ENCODE measurements at regions not wholly inside any gene's neighbourhood (a gene's known extent, or its start where the extent isn't known, plus 50 kb on each side); places are given as distances from the start of the nearest gene placed in this dataset.
A peak's percentile ranks its signal among the peaks of the same experiment; 100 is the strongest.

- no peaks in the 10 kb centered on the region for H3K36me3 ChIP-seq (ENCODE audit: control insufficient read depth in 2 of 2, insufficient read depth in 1 of 2, low read length in 2 of 2)
- no peaks in the 10 kb centered on the region for H3K9me3 ChIP-seq (ENCODE audit: control insufficient read depth, insufficient read depth, low read depth, low read length)
- no peak overlapping the region for H3K4me3 ChIP-seq (ENCODE audit: low read depth, low read length)
- CTCF ChIA-PET, result interaction anchor here (1.0 kb wide), 1 partner anchor 43 kb away, joined by 3 read pairs; no protein-coding TSS in a partner anchor
- TF ChIP-seq ZNF747 (tag by site-specific recombination; IDR thresholded peaks at IDR 0.05) (no peak), ZNF341 (tag by site-specific recombination; IDR thresholded peaks at IDR 0.05; ENCODE audit: low read depth) (no peak), KLF8 (tag by site-specific recombination; IDR thresholded peaks at IDR 0.05) (no peak), ZNF654 (tag by site-specific recombination; IDR thresholded peaks at IDR 0.05; ENCODE audit: low read depth) (no peak), ZNF138 (tag by site-specific recombination; IDR thresholded peaks at IDR 0.05; ENCODE audit: borderline replicate concordance) (no peak), ZNF174 (tag by site-specific recombination; IDR thresholded peaks at IDR 0.05) (no peak), ZNF600 (tag by site-specific recombination; IDR thresholded peaks at IDR 0.05) (no peak), ZBTB1 (tag by site-specific recombination; IDR thresholded peaks at IDR 0.05) (no peak), ZNF677 (tag by site-specific recombination; IDR thresholded peaks at IDR 0.05) (no peak), ZNF660 (tag by site-specific recombination; IDR thresholded peaks at IDR 0.05) (no peak)
- POLR2A ChIA-PET, result no interaction called here
- no peak overlapping the region for H3K27ac ChIP-seq (ENCODE audit: extremely low read depth, low read depth, low read length)
- H3K4me1 ChIP-seq (ENCODE audit: control insufficient read depth, insufficient read depth, low read length), result no peaks in the 10 kb centered on the region
These were observed 153.3 kb upstream of the TBL1X start for GRCh38 chrX:9311421-9312160.

DNA sequence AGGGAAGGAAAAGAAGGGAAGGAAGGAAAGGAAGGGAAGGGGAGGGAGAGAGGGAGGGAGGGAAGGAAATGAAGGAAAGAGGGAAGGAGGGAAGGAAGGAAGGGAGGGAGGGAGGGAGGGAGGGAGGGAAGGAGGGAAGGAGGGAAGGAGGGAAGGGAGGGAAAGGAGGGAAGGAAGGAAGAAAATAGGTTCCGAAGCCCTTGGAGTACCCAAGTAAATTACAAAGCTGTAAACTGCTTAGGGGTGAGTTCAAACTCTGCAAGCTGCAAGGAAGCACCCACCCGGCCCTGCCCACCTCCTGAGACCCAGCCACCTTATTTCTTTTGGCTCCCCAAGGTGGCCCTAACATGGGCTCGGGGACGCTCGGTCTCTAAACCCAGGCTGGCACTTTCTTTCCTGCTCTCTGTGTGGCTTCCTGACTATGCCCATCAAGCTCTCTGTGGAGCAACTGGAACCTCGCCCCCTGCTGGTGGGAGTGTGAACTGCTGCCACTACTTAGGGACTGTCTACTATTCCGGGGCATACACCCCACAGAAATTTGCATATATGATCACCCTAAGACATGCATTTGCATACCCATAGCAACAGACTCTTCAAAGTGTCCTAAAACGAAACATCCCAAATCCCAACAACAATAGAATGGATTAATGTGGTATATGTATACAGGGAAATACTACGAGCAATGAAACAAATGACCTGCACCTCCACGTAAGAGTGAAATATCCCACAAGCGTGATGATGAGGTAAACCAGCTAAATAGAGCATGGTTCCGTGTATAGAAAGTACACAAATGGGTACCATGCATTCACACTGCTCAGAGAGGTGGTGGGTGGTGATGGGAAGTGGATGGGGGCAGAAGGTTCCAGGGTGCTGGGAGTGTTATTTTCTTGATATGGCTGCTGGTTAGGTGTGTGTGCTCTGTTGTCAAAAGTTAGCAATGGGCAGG is 151.7 kb upstream of the TBL1X start:
- Histone ChIP-seq H3K4me1 (ENCODE audit: control insufficient read depth, insufficient read depth, low read length) (no peaks in the 10 kb centered on the region), H3K9me3 (ENCODE audit: control insufficient read depth, insufficient read depth, low read depth, low read length) (no peaks in the 10 kb centered on the region), H3K36me3 (ENCODE audit: control insufficient read depth in 2 of 2, insufficient read depth in 1 of 2, low read length in 2 of 2) (no peaks in the 10 kb centered on the region), H3K4me3 (ENCODE audit: low read depth, low read length) (no peak overlapping the region), H3K27ac (ENCODE audit: extremely low read depth, low read depth, low read length) (no peak overlapping the region)
- POLR2A ChIA-PET, result interaction anchor here (0.8 kb wide), 1 partner anchor 63 kb away, joined by 3 read pairs; no protein-coding TSS in a partner anchor
- CTCF ChIA-PET, result interaction anchor here (0.6 to 1.5 kb wide), 9 partner anchors 8 to 111 kb away, joined by 3 to 5 read pairs (median 3); no protein-coding TSS in a partner anchor
- TF ChIP-seq ZBTB48 (tag by site-specific recombination; IDR thresholded peaks at IDR 0.05), result 0 out of 2 replicates have a peak, but pooled peaks have one; percentile 24
- no peak for TF ChIP-seq ZNF157 (tag by site-specific recombination; IDR thresholded peaks at IDR 0.05)

DNA sequence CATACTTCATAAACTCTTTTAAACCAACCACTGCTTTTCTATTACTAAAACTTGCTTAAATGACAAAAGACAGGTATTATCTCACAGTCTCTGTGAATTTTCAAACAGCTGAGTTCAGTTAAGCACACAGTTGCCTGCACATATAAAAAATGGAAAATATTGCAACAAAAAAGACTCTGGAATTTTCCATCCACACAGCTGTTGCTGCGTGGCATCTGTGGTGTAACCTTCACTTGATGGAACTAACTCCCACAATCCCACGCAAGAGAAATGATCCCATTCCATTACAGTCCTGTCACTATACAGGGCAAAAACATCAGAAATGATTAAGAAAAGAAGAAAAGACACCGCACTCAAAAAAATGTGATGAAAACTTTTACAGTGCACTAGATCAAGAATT is 149.8 kb upstream of the TBL1X start:
- no peaks in the 10 kb centered on the region for H3K4me1 ChIP-seq (ENCODE audit: control insufficient read depth, insufficient read depth, low read length)
- H3K9me3 ChIP-seq (ENCODE audit: control insufficient read depth, insufficient read depth, low read depth, low read length), result no peaks in the 10 kb centered on the region
- H3K4me3 ChIP-seq (ENCODE audit: low read depth, low read length), result no peak overlapping the region
- POLR2A ChIA-PET, result no interaction called here
- no peak overlapping the region for H3K27ac ChIP-seq (ENCODE audit: extremely low read depth, low read depth, low read length)
- TF ChIP-seq ZNF26 (tag by site-specific recombination; IDR thresholded peaks at IDR 0.05) (no peak), RBAK (tag by site-specific recombination; IDR thresholded peaks at IDR 0.05) (no peak), ZBTB1 (tag by site-specific recombination; IDR thresholded peaks at IDR 0.05) (no peak), ZNF621 (tag by site-specific recombination; IDR thresholded peaks at IDR 0.05) (no peak), ZNF791 (tag by site-specific recombination; IDR thresholded peaks at IDR 0.05) (no peak), ZNF138 (tag by site-specific recombination; IDR thresholded peaks at IDR 0.05; ENCODE audit: borderline replicate concordance) (no peak), ZSCAN16 (tag by site-specific recombination; IDR thresholded peaks at IDR 0.05) (no peak), ZNF677 (tag by site-specific recombination; IDR thresholded peaks at IDR 0.05) (no peak), ZNF350 (tag by site-specific recombination; IDR thresholded peaks at IDR 0.05) (no peak), ZNF529 (tag by site-specific recombination; IDR thresholded peaks at IDR 0.05; ENCODE audit: insufficient replicate concordance) (no peak)
- TF ChIP-seq, protein P1, sequence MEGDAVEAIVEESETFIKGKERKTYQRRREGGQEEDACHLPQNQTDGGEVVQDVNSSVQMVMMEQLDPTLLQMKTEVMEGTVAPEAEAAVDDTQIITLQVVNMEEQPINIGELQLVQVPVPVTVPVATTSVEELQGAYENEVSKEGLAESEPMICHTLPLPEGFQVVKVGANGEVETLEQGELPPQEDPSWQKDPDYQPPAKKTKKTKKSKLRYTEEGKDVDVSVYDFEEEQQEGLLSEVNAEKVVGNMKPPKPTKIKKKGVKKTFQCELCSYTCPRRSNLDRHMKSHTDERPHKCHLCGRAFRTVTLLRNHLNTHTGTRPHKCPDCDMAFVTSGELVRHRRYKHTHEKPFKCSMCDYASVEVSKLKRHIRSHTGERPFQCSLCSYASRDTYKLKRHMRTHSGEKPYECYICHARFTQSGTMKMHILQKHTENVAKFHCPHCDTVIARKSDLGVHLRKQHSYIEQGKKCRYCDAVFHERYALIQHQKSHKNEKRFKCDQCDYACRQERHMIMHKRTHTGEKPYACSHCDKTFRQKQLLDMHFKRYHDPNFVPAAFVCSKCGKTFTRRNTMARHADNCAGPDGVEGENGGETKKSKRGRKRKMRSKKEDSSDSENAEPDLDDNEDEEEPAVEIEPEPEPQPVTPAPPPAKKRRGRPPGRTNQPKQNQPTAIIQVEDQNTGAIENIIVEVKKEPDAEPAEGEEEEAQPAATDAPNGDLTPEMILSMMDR (tag by site-specific recombination; IDR thresholded peaks at IDR 0.05), result no peak
- TF ChIP-seq, protein P2, sequence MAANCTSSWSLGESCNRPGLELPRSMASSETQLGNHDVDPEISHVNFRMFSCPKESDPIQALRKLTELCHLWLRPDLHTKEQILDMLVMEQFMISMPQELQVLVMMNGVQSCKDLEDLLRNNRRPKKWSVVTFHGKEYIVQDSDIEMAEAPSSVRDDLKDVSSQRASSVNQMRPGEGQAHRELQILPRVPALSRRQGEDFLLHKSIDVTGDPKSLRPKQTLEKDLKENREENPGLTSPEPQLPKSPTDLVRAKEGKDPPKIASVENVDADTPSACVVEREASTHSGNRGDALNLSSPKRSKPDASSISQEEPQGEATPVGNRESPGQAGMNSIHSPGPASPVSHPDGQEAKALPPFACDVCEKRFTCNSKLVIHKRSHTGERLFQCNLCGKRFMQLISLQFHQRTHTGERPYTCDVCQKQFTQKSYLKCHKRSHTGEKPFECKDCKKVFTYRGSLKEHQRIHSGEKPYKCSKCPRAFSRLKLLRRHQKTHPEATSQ (tag by site-specific recombination; IDR thresholded peaks at IDR 0.05), result no peak
- no peaks in the 10 kb centered on the region for H3K36me3 ChIP-seq (ENCODE audit: control insufficient read depth in 2 of 2, insufficient read depth in 1 of 2, low read length in 2 of 2)
- CTCF ChIA-PET, result interaction anchor here (1.2 kb wide), 1 partner anchor 9 kb away, joined by 3 read pairs; no protein-coding TSS in a partner anchor
